ENCODE measurements at regions not wholly inside any gene's neighbourhood (a gene's known extent, or its start where the extent isn't known, plus 50 kb on each side); places are given as distances from the start of the nearest gene placed in this dataset.
A peak's percentile ranks its signal among the peaks of the same experiment; 100 is the strongest.

- DNase-seq (ENCODE audit: low spot score) = no peak
Observed at GRCh38 chr3:140816372-140817195, 125.1 kb upstream of the SLC25A36 start.

- DNase-seq (ENCODE audit: low spot score) = no peak
Observed at GRCh38 chr3:140821493-140821892, 120.1 kb upstream of the SLC25A36 start.

- no peak for DNase-seq (ENCODE audit: low spot score)
Observed at GRCh38 chr3:140822401-140823047, 119.1 kb upstream of the SLC25A36 start.

- no peak for DNase-seq (ENCODE audit: low spot score)
Observed at GRCh38 chr3:140823106-140823505, 118.5 kb upstream of the SLC25A36 start.

- no peak for DNase-seq (ENCODE audit: low spot score)
Observed at GRCh38 chr3:140827894-140828293, 113.7 kb upstream of the SLC25A36 start.

- no peak for DNase-seq (ENCODE audit: low spot score)
Observed at GRCh38 chr3:140828585-140828984, 113.1 kb upstream of the SLC25A36 start.

GRCh38 chr3:140829796-140830195 lies 111.8 kb upstream of the SLC25A36 start:
- DNase-seq (ENCODE audit: low spot score) = no peak

GRCh38 chr3:140830391-140830790 lies 111.2 kb upstream of the SLC25A36 start:
- no peak for DNase-seq (ENCODE audit: low spot score)

- no peak for DNase-seq (ENCODE audit: low spot score)
Observed at GRCh38 chr3:140832883-140833282, 108.8 kb upstream of the SLC25A36 start.

GRCh38 chr3:140834266-140835037 lies 107.2 kb upstream of the SLC25A36 start:
- no peak for DNase-seq (ENCODE audit: low spot score)

GRCh38 chr3:140842984-140843649 lies 98.5 kb upstream of the SLC25A36 start:
- DNase-seq (ENCODE audit: low spot score) = no peak

- no peak for DNase-seq (ENCODE audit: low spot score)
Observed at GRCh38 chr3:140843656-140844055, 98.0 kb upstream of the SLC25A36 start.

GRCh38 chr3:140844072-140844471 lies 97.6 kb upstream of the SLC25A36 start:
- no peak for DNase-seq (ENCODE audit: low spot score)

- DNase-seq (ENCODE audit: low spot score) = no peak
Observed at GRCh38 chr3:140845882-140846281, 95.8 kb upstream of the SLC25A36 start.

GRCh38 chr3:140848666-140849065 lies 93.0 kb upstream of the SLC25A36 start:
- no peak for DNase-seq (ENCODE audit: low spot score)

GRCh38 chr3:140850210-140850955 lies 91.3 kb upstream of the SLC25A36 start:
- no peak for DNase-seq (ENCODE audit: low spot score)

GRCh38 chr3:140854961-140855360 lies 86.7 kb upstream of the SLC25A36 start:
- no peak for DNase-seq (ENCODE audit: low spot score)

GRCh38 chr3:140856905-140857304 lies 84.7 kb upstream of the SLC25A36 start:
- DNase-seq (ENCODE audit: low spot score) = no peak

- DNase-seq (ENCODE audit: low spot score) = no peak
Observed at GRCh38 chr3:140857993-140858392, 83.6 kb upstream of the SLC25A36 start.

- DNase-seq (ENCODE audit: low spot score) = no peak
Observed at GRCh38 chr3:140859592-140860336, 81.9 kb upstream of the SLC25A36 start.

GRCh38 chr3:140863580-140864009 lies 78.0 kb upstream of the SLC25A36 start:
- peak; percentile 46 for DNase-seq (ENCODE audit: low spot score)
